Adrenal gland (tissue), 9 donors: ENCODE measurements at regions not wholly inside any gene's neighbourhood (a gene's known extent, or its start where the extent isn't known, plus 50 kb on each side); places are given as distances from the start of the nearest gene placed in this dataset.

Experiments
- DNase-seq, 7 donors: peaks; one replicate each; pipeline ENCODE4 v3.0.0-alpha.2; 2019 to 2020
- H3K27ac ChIP-seq, 5 donors: fragments of 200-600 bp; sonication (generic) in 4 of 5; 1 replicate in 3 of 5; 2 replicates in 2 of 5; pipeline versions ENCODE4 v1.5.1 to v1.8.0; 2016 to 2020; ENCODE audit warnings: mild to moderate bottlenecking in 1 of 5
- H3K27me3 ChIP-seq: fragments of 200-600 bp; 2 replicates; pipeline ENCODE4 v1.8.0; 2021
- H3K36me3 ChIP-seq, 2 donors: fragments of 200-600 bp; replicated peaks in 1 of 2; 1 replicate in 1 of 2; 2 replicates in 1 of 2; pipeline versions ENCODE4 v1.5.1 to v1.8.0; 2018 to 2022
- H3K4me1 ChIP-seq, 2 donors: fragments of 200-600 bp; replicated peaks in 1 of 2; 1 replicate in 1 of 2; 2 replicates in 1 of 2; pipeline versions ENCODE4 v1.5.1 to v1.8.0; 2018 to 2021
- H3K4me3 ChIP-seq, 4 donors: fragments of 200-600 bp; sonication (generic) in 3 of 4; one replicate each; pipeline ENCODE4 v1.5.1; 2016 to 2018
- H3K9me3 ChIP-seq, 3 donors: fragments of 200-600 bp; sonication (generic) in 1 of 3; replicated peaks in 1 of 3; 1 replicate in 2 of 3; 2 replicates in 1 of 3; pipeline versions ENCODE4 v1.5.1 to v1.8.0; 2016 to 2021
- POLR2A ChIP-seq, 2 donors: fragments of 450-650 bp; IDR thresholded peaks; one replicate each; pipeline ENCODE4 v1.6.1; 2017; ENCODE audit warnings: antibody characterized with exemption in 2 of 2, mild to moderate bottlenecking in 2 of 2, moderate library complexity in 1 of 2
- WGBS, 4 donors: extraction: QIAGEN DNeasy Blood & Tissue Kit in 2 of 4; methylation state at CpG; one replicate each; pipeline versions ENCODE4 v1.1.5 to v1.1.7; 2013 to 2017; 5-methylcytosine and 5-hydroxymethylcytosine counted together
- intact Hi-C, 2 donors: fragments of 100-400 bp; cut with DNase I; formaldehyde crosslinking; loops; one replicate each; pipeline versions ENCODE4 v1.14.1 to v1.15.0; 2022 to 2023
- TF ChIP-seq, protein P1 (sequence below), 6 experiments: fragments of 450-650 bp in 4 of 6; fragments of 200-600 bp in 2 of 6; sonication (generic) in 1 of 6; IDR thresholded peaks; 1 replicate in 5 of 6; 2 replicates in 1 of 6; pipeline versions ENCODE4 v1.5.1 to v1.8.0; 2016 to 2021; ENCODE audit warnings: antibody characterized with exemption in 6 of 6, mild to moderate bottlenecking in 2 of 6, moderate library complexity in 1 of 6
- donor health status: healthy with polysubstance abuse.
- donor health status: Bipolar disorder and iron deficiency.
- donor health status: DM: yes; HTN: yes; CAD: no.
- donor health status: DM: no; HTN: no; CAD: no.
- donor health status: DM: no; HTN: no; CAD: no.

DNA sequence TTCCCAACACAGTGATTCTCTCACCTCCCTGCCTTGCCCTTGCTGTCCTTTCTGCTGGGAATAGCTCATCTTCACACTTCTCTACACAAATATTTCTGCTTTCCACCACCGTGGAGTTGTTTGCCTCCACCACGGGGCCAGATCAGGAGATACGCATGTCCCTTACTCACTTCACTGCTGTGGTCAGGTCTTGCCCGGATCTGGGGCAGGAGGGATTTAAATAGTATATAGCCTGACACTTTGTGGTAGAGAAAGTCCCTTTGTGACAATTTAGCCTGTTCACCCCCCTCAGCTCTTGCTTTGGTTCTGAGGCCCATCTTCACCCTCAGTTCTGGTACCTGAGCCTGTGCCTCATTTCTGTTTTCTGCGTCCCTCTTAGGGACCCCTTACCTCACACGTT is 92.6 kb upstream of the PREP start:
- 88 to 93% (median 90%) methylated on average over 6 of the region's 6 CpGs for WGBS, 4 donors
- TF ChIP-seq POLR2A (IDR thresholded peaks at IDR 0.05) = no peak
- TF ChIP-seq, protein P1, sequence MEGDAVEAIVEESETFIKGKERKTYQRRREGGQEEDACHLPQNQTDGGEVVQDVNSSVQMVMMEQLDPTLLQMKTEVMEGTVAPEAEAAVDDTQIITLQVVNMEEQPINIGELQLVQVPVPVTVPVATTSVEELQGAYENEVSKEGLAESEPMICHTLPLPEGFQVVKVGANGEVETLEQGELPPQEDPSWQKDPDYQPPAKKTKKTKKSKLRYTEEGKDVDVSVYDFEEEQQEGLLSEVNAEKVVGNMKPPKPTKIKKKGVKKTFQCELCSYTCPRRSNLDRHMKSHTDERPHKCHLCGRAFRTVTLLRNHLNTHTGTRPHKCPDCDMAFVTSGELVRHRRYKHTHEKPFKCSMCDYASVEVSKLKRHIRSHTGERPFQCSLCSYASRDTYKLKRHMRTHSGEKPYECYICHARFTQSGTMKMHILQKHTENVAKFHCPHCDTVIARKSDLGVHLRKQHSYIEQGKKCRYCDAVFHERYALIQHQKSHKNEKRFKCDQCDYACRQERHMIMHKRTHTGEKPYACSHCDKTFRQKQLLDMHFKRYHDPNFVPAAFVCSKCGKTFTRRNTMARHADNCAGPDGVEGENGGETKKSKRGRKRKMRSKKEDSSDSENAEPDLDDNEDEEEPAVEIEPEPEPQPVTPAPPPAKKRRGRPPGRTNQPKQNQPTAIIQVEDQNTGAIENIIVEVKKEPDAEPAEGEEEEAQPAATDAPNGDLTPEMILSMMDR (IDR thresholded peaks at IDR 0.05) = no peak
- peaks cover 13 to 26% of the 10 kb centered on the region in 2 donors for H3K4me1 ChIP-seq
- no peaks in the 10 kb centered on the region for H3K27me3 ChIP-seq
- no peak overlapping the region for H3K27ac ChIP-seq
- no peak overlapping the region for H3K4me3 ChIP-seq
- H3K36me3 ChIP-seq = no peaks in the 10 kb centered on the region
- intact Hi-C loops = no loop called here
- no peak for DNase-seq
- no peaks in the 10 kb centered on the region for H3K9me3 ChIP-seq

DNA sequence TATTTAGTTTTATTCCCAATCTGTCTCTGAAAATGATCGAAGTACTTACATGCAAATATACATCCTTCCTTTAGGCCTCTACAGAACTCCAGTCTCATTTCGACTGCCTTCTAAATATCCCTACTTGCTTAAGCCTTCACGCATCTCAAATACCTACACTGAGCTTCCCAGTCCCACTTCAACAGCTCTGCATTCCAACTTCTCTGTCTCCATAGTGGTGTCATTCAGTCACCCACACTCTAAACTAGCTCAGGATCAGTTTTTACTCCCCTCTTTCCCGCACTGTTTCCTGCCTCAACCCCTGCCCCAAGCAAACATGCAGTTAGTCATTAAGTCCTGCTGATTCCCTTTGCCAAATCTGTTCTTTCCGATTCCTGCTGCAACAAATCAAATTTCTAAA is 91.8 kb upstream of the PREP start:
- H3K4me3 ChIP-seq = no peak overlapping the region
- WGBS, 4 donors = 90 to 92% (median 91%) methylated on average over 5 of the region's 5 CpGs
- no peaks in the 10 kb centered on the region for H3K27me3 ChIP-seq
- H3K27ac ChIP-seq = no peak overlapping the region
- DNase-seq = no peak
- H3K9me3 ChIP-seq = no peaks in the 10 kb centered on the region
- H3K4me1 ChIP-seq = peaks cover 13 to 28% of the 10 kb centered on the region in 2 donors
- intact Hi-C loops = no loop called here
- TF ChIP-seq POLR2A (IDR thresholded peaks at IDR 0.05) = no peak
- no peaks in the 10 kb centered on the region for H3K36me3 ChIP-seq

DNA sequence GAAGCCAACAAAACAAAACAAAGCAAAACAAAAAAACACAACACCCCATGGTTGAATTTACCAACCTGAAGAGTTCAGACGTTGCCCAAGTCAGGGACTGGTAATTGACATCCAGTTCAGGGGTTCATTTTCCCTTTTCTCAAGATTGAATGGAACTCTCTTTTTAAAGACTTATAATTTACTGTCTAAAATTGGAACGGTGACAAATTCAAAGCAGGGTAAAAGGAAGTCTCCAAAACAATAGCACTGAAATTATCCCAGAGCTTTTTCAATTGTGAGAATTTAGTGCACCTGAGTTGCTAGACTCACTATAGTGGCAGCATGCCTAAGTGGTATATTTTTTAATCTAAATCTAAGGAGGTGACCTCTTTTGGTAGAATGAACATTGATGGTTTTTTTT is 90.9 kb upstream of the PREP start:
- Histone ChIP-seq H3K4me1 (peaks cover 20 to 38% of the 10 kb centered on the region in 2 donors), H3K36me3 (no peaks in the 10 kb centered on the region), H3K9me3 (no peaks in the 10 kb centered on the region), H3K27me3 (no peaks in the 10 kb centered on the region), H3K27ac (peak overlapping the region in 1 of 5 donors; percentile 18), H3K4me3 (no peak overlapping the region)
- no peak for TF ChIP-seq POLR2A (IDR thresholded peaks at IDR 0.05)
- TF ChIP-seq, protein P1 (IDR thresholded peaks at IDR 0.05) = no peak
- 26 to 38% (median 30%) methylated on average over 2 of the region's 2 CpGs for WGBS, 4 donors
- no peak for DNase-seq
- intact Hi-C loops = no loop called here

DNA sequence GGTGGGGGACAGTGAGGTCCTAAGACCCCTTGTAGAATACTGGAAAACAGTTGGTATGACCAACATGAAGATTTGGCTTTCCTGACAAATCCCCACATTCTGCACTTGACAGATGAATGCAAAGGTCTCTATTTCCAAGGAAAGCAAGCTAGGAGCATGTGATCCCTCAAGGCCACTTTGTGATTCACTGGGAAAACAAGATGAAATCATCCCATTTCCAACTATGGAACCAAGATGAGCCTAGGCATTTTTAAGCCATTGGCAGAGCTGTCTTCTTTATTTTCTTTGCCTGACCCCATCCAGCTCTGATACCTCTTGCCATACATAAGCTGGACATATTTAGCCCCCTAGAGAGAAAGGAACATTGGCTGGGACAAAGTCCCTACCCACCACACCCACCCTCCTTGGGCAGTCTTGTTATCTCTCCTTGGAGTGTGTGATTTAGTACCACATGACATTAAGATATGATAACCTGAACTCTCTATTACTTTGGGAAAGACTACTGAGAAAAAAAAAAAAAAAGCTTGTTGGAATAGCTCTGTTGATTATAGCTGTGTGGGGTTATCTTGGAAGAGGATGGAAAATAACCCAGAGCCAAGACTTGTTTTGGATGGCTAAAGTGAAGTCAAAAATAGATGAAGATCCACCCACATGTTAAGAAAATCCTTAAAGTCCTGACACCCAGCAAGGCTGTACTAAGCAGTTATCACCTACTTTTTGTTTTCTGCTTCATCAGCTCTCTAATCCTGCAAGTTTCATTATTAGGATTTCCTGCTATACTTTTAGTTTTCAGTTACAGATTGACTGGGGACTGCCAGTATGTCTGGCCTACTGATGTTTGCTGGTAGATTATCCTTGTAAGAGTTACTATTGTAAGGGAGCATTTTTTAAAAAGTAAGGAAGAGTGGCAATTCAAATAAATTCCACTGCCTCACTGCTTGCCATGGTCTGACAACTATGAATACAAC is 90.1 kb upstream of the PREP start:
- intact Hi-C loops = no loop called here
- no peak overlapping the region for H3K4me3 ChIP-seq
- no peaks in the 10 kb centered on the region for H3K9me3 ChIP-seq
- no peaks in the 10 kb centered on the region for H3K36me3 ChIP-seq
- DNase-seq = peak in 3 of 7 donors; percentile 13 to 25 (median 17)
- no peak for TF ChIP-seq POLR2A (IDR thresholded peaks at IDR 0.05)
- TF ChIP-seq, protein P1 (IDR thresholded peaks at IDR 0.05) = no peak
- peak overlapping the region in 3 of 5 donors; percentile 4 to 23 (median 18) for H3K27ac ChIP-seq
- peaks cover 28 to 45% of the 10 kb centered on the region in 2 donors for H3K4me1 ChIP-seq
- H3K27me3 ChIP-seq = no peaks in the 10 kb centered on the region
